ENCODE measurements at regions not wholly inside any gene's neighbourhood (a gene's known extent, or its start where the extent isn't known, plus 50 kb on each side); places are given as distances from the start of the nearest gene placed in this dataset.

DNA sequence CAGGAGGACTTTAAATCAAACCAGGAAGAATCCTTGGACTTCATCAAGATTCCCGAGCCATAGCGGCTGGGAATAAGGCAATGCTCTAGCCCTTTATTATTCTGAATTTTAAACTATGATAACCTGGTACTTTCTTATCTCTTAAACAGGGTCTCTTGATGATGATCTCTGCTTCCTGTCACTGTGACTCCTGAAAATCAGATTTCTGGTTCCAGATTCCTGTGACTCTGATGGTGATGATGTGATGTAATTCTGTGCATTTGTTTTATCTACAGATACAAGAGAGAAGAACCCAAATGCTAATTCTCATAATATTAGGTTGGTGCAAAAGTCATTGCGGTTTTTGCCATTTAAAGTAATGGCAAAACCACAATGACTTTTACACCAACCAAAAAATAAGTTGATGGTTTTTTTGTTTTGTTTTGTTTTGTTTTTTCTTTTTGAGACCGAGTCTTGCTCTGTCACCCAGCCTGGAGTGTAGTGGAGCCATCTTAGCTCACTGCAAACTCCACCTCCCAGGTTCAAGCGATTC, 116.3 kb upstream of the CREB1 start (continued):
- TF ChIP-seq, protein P1, sequence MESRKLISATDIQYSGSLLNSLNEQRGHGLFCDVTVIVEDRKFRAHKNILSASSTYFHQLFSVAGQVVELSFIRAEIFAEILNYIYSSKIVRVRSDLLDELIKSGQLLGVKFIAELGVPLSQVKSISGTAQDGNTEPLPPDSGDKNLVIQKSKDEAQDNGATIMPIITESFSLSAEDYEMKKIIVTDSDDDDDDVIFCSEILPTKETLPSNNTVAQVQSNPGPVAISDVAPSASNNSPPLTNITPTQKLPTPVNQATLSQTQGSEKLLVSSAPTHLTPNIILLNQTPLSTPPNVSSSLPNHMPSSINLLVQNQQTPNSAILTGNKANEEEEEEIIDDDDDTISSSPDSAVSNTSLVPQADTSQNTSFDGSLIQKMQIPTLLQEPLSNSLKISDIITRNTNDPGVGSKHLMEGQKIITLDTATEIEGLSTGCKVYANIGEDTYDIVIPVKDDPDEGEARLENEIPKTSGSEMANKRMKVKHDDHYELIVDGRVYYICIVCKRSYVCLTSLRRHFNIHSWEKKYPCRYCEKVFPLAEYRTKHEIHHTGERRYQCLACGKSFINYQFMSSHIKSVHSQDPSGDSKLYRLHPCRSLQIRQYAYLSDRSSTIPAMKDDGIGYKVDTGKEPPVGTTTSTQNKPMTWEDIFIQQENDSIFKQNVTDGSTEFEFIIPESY (IDR thresholded peaks at IDR 0.05; ENCODE audit: extremely low read depth, insufficient replicate concordance, low read length) = no peak

DNA sequence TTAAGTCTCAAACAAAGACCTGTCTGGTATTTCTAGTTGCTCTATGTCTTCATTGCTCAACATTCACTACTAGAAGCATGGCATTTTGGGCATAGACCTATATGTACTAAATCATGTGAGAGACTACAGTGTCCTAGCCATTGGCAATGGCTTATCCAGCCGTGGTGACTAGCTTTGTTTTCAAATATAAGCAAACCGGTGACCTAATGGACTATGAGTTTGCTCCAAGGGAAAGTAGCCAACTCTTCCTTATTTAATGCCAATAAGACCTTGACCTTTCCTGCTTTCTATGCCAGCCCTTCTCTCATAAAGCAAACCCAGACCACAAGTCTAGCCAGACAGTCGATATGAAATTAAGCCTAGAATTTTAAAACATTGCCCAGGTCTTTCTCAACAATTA, 113.7 kb upstream of the CREB1 start:
- Histone ChIP-seq H3K4me1 (ENCODE audit: control insufficient read depth in 1 of 2, insufficient read depth in 2 of 2, low read length in 2 of 2) (no peaks in the 10 kb centered on the region), H3K27ac (ENCODE audit: low read depth, low read length) (no peak overlapping the region), H3K9me2 (ENCODE audit: insufficient read depth) (no peaks in the 10 kb centered on the region), H2AFZ (ENCODE audit: low read depth, low read length, poor library complexity, severe bottlenecking) (no peak overlapping the region), H3K9me3 (ENCODE audit: control insufficient read depth in 1 of 2, insufficient read depth in 1 of 2, low read depth in 1 of 2, low read length in 2 of 2) (no peaks in the 10 kb centered on the region), H3K4me2 (ENCODE audit: low read length) (no peak overlapping the region), H3K27me3 (ENCODE audit: insufficient read depth, low read length) (no peaks in the 10 kb centered on the region), H3K9ac (ENCODE audit: low read length) (no peak overlapping the region), H4K20me1 (ENCODE audit: insufficient read depth) (no peaks in the 10 kb centered on the region), H3K36me3 (ENCODE audit: control insufficient read depth in 1 of 2, insufficient read depth in 2 of 2, low read length in 2 of 2) (no peaks in the 10 kb centered on the region), H3K4me3 (replicated peaks in 1 of 2; ENCODE audit: low read depth in 1 of 2, low read length in 2 of 2) (no peak overlapping the region), H3K79me2 (ENCODE audit: insufficient read depth, low read length) (no peaks in the 10 kb centered on the region)
- BruUV-seq (replicated peaks) = no TSS peak
- TF ChIP-seq ELF1 (IDR thresholded peaks at IDR 0.05; ENCODE audit: borderline replicate concordance, low read depth) = no peak
- no peak for TF ChIP-seq POLR2AphosphoS5 (IDR thresholded peaks at IDR 0.05; ENCODE audit: low read depth, low read length)
- no peak for TF ChIP-seq EZH2 (IDR thresholded peaks at IDR 0.05)
- TF ChIP-seq EZH2phosphoT487 (IDR thresholded peaks at IDR 0.05; ENCODE audit: borderline replicate concordance) = no peak
- TF ChIP-seq SIN3A (IDR thresholded peaks at IDR 0.05; ENCODE audit: low read depth) = no peak
- no peak for TF ChIP-seq SP1 (IDR thresholded peaks at IDR 0.05; ENCODE audit: low read depth)
- TF ChIP-seq CEBPB (IDR thresholded peaks at IDR 0.05; ENCODE audit: low read depth) = no peak
- no peak for TF ChIP-seq JUND (IDR thresholded peaks at IDR 0.05)
- no peak for TF ChIP-seq TCF7L2 (IDR thresholded peaks at IDR 0.05; ENCODE audit: borderline replicate concordance, extremely low read depth, insufficient read depth, insufficient read length)
- TF ChIP-seq, protein P2, sequence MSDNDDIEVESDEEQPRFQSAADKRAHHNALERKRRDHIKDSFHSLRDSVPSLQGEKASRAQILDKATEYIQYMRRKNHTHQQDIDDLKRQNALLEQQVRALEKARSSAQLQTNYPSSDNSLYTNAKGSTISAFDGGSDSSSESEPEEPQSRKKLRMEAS (IDR thresholded peaks at IDR 0.05) = no peak
- ChIA-PET RAD21 (ENCODE audit: low non-redundant PET in 1 of 2, low total read pairs in 2 of 2, uncharacterized antibody in 2 of 2, unreplicated experiment in 2 of 2) (no interaction called here), CTCF (no interaction called here), POLR2A (no interaction called here)
- intact Hi-C loops (cut with micrococcal nuclease) = no loop called here
- DNase-seq (ENCODE audit: low read depth, low spot score) (no peak), ATAC-seq (no peak)
